NCI-H2196 treated with DMSO at 0.1 percent for 48 hours (cell line): ENCODE measurements at regions not wholly inside any gene's neighbourhood (a gene's known extent, or its start where the extent isn't known, plus 50 kb on each side); places are given as distances from the start of the nearest gene placed in this dataset.
A peak's percentile ranks its signal among the peaks of the same experiment; 100 is the strongest.

Experiments
- DNase-seq: peaks from one replicate; lab custom pipeline; 2025; ENCODE audit not compliant: unreplicated experiment; lab: John Stamatoyannopoulos, UW

DNA sequence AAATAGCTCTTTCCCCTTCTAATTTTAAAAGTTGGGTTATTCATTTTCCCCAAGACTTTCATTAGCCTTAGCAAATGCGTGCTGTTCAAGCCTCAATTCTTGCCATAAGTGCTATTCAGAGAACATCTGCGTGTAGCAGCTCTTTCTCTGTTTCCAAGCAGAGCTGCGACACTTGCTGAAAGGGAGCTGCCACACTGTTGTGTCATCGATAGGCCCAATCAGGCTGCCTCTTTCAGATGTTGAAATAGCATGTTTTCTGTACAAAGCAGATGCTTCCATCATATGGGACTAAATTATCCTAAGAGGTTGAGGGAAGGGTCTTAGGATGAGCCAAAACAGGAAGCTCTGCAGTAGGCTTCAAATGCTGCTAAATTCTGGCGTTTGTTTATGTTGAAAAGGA is 220.9 kb upstream of the CDC14C start:
- DNase-seq, result no peak

DNA sequence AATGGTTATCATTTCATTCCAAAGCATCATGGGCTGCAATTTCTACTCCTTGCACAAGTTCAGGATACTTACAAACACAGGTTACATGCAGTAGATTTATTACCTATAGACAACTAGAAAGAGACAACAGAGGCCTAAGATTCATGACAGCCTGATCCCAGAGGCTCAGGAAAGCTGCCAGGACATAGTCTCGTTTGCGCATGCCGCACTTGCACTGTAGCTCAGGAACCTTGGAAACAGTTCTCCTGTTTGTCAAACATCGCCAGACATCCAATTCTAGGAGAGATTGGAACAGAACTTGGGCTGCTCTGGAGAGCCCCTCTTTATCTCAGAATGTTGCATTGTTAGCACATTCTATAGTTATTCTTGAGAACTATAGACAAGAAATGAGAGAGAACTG is 216.2 kb upstream of the CDC14C start:
- no peak for DNase-seq

DNA sequence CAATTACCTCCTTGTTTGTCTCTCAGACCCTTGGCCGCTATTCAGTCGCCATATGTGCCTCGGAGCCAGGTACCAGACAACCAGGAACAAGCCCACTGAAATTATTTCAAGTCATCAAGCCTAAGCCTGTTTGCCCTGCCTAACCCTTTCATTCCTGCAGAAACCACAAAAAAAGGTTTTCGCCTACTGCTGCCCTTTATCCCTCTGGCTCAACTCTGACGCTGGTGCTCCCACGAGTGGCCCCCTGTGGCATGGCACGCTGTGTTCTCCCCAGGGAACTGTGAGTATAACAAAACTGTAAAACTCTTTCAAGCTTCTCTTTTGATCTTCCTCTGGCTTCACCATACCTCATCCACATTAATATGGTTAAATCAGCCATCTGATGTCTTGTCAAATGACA is 215.7 kb upstream of the CDC14C start:
- no peak for DNase-seq

DNA sequence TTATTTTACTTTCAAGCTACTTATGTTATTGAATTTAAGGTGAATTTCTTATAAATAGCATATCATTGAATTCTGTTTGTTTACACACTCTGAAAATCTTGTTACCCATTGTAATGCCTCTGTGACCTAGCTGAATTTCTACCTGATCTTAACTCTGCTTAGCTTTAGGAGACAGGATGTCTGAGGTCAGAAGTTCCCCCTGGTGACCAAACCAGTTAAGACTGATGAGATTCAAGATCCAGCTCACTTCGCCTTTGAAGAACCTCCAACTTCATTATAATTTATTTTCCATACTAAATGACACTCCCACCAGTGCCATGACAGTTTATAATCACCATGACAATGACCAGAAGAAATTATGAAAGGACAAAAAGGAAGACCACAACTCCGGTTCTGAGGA is 213.4 kb upstream of the CDC14C start:
- DNase-seq, result no peak

- peak; percentile 30 for DNase-seq
Observed at GRCh38 chr7:48718731-48719378, 205.5 kb upstream of the CDC14C start.

DNA sequence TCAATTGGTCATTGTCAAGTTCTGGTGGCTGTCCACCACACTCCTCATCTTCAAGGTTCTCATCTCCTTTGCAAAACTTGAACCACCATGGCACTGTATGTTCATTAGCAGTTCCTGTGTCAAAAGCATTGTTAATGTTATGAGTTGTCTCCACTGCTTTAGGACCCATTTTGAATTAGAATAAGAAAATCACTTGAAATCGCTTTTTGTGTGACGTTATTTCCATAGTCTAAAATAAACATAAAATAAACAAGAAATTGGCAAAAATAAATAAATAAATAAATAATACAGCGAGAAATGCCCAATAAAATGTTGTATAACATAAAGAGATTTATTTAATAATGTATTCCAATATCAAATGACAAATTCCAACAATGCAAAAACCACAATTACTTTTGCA is 195.5 kb upstream of the CDC14C start:
- no peak for DNase-seq

DNA sequence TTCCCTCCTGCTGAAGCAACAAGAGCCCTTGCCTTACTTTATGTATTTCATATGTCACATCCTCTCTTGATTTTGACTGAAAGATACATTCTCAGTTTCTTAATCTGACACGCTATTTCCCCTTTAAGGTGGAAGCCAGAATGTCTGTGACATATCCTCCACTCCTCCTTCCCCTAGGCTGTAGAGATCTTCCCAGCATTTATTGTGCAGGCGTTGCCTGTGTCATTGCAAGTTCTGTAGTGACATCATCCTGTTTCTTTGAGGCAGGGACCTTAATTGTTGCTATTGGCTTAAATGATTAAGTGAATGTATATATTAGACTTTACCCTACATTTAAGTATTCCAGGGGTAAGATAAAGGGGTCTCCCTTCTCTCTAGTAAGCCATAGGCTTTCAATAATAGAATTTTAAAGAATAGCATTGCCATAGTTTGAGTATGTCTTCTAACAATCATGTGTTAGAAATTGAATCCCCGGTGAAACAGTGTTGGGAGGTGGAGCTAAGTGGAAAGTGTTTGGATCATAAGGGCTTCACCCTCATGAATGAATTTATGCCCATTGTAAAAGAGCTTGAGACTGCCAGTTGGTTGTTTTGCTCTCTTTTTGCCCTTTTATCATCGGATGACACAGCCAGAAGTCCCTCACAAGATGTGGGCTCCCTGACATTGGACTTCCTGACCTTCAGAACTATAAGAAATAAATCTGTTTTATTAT is 189.5 kb upstream of the CDC14C start:
- no peak for DNase-seq

DNA sequence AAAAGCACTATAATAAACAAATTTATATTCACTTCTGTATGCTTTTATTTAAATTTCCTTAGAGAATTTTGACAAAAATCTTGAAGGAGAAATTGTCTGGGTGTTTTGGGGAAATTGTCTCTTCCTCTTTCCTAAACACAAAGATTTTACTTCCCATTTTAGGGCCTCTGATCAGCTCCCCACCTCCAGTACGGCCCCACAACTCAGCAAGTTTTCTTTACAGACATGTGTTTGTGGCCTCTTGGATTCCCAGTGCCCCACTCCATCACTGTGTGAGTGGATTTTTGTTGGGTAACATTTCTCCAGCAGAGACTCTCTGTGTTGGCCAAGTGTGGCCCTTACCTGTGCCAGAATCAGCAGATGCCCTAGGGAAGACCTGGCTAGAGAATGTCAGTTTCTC is 182.8 kb upstream of the CDC14C start:
- no peak for DNase-seq

GRCh38 chr7:48742079-48742798 is 182.1 kb upstream of the CDC14C start:
- no peak for DNase-seq

DNA sequence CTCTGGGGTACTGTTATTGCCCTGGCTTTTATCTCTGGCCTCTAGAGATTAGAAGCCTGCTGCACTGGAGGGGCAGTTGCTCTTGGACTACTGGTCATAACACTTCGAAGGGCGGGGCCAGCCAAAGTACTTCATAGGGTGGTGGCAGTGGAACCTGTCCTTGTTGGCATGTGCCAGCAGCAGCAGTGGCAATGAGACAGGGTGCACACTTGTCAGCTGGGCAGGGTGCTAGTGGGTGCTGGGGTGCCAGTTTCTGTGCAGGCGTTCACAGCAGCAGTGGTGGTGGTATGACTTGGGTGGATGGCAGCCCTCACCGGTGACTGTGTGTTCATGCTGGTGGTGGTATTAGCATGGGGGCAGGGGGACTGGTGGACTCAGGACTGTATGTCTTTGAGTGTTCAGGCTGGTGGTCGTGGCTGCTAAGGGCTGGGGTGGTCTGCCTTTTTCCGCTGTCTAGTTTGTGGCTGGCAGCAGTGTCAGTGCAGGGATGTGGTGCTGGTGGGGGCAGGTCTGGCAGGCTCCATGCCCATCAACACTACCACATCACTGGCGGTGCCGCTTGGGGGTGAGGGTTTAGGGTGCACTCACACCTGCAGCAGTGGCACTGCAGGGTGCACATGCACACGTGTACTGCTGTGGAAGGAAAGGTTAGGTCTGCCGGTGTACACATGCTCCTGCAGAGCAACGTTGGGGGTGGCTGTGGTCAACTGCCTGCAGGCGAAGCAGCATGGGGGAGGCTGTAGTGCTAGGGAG is 176.1 kb upstream of the CDC14C start:
- DNase-seq, result no peak

GRCh38 chr7:48755061-48755555 is 169.2 kb upstream of the CDC14C start:
- no peak for DNase-seq

DNA sequence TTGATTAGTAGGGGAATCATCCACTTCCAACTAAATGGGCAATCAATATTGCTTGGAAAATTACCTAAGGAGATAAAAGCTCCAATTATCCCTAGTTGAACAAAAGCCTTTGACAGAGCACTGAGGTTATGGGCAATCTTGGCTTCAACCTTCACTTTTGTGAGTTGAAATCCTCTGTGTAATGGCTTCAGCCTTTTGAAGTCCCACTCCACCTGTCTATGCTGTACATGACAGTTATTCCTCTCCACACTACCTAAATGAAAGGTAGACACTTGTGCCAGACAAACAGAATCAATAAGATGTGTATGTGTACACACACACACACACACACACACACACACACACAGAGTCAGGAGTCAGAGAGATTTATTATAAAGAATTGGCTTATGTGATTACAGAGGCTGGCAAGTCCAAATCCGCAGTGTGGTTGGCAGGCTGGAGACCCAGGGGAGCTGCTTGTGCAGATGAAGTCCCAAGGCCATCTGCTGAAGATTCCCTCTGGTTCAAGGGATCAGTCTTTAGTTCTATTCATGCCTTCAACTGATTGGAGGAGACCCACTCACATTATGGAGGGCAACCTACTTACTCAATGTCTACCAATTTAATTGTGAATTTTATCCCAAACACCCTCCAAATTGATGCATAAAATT is 164.8 kb upstream of the CDC14C start:
- no peak for DNase-seq

DNA sequence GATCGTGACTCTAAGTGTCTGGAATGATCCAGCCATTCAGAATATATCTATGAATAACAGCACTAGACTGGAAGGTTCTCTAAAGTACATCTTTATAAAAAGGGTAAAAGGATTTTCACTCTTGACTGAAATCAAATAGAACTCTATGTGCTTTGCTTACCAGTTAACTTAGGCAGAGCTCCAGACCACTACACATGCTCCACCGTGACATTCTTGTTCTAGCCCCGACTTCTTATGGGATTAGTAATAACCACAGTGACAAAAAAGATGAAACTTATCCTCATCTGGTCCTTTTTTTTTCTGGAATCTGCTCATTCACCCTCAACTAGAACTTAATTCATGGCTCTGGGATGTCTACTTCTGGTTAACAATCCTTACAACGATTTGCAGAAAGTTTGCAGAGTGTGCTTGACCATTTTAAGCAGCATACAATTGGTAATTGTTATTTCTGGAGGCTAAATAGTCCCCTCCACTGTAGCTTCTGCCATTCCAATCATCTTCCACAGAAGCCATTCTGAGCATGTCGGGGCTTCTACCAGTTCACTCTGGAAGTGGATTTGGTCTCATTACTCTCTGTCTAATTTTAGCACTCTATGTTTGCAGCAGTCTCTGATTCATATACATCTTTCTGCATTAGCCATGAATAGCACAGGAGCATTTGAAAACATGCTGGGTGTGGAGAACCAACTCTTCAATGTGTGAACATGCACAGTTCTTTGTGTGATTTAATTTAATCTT is 163.7 kb upstream of the CDC14C start:
- DNase-seq, result no peak

- DNase-seq, result no peak
Observed at GRCh38 chr7:48780862-48781261, 143.5 kb upstream of the CDC14C start.

DNA sequence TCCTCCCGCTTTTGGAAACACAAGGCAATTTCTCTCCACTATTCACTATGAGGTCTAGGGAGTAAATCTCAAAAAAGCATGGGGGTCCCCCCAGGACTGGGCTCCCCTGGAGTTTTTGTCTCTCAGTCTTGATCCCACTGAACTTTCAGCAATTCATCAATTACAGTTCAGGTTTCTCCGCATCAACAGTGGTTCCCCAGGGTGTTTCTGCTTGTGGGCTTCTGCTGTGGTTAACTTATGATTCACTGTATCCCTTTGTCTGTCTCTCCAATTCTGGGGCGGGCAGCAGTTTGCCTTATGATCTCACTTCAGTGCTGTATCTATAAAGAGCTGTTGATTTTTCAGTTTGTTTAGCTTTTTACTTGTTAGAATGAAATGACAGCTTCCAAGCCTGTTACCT is 142.6 kb upstream of the CDC14C start:
- peak; percentile 46 for DNase-seq

DNA sequence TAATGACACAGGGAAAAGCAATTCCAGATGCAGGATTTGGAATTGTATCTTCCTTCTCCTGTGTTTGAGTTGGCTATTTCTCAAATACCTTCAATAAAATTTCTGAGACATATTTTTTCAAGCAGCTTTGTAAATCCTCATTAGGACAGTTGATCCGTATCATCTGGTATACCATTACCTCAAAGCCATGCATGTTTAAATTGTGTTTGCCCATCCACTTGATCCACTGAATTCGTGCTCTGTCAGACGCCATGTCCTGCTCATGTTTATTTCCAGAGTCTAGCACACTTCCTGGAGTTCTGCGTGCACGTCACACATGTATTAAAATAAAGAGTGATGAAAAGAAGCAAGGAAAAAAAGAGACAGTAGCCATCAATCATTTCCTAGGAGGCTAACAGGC is 141.8 kb upstream of the CDC14C start:
- peak; percentile 76 for DNase-seq

GRCh38 chr7:48786951-48787350 is 137.4 kb upstream of the CDC14C start:
- peak; percentile 90 for DNase-seq

DNA sequence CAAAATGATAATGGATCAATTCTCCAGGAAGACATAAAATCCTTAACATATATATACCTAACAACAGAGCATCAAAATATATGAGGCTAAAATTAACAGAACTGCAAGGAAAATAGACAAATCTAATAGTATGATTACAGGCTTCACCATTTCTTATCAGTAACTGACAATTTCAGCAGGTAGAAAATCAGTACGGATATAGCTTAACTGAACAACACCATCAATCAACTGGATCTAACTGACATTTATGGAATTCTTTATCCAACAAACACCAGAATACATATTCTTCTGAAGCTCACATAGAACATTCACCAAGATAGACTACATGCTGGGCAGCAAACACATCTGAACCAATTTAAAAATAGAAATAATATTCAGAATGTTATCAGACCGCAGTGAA is 121.1 kb upstream of the CDC14C start:
- no peak for DNase-seq

GRCh38 chr7:48806731-48807130 is 117.6 kb upstream of the CDC14C start:
- no peak for DNase-seq

DNA sequence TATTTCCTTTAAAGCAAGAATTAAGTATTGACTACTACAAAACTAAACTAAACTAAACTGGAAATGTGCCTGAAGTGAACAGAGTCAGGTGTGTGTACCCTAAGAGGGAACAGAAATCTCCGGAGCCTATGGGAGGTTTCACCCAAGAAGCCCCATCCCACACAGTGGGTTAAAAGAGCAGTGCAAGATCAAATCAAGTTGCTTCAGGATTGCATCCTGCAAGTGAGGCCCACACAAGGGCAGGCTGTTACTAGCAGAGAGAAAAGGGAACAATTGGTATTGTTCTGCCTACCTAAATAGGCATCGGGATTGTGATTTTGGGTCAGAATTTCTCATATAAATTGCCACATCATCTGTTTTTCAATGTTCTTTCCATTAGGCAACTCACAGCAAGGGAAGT is 113.3 kb upstream of the CDC14C start:
- no peak for DNase-seq
